HG03135 (cell line): ENCODE measurements at regions not wholly inside any gene's neighbourhood (a gene's known extent, or its start where the extent isn't known, plus 50 kb on each side); places are given as distances from the start of the nearest gene placed in this dataset.
A peak's percentile ranks its signal among the peaks of the same experiment; 100 is the strongest.
"Not testable (repeated sequence)": the region's sequence is repeated elsewhere in the genome, so short reads cannot be mapped to it uniquely, and the experiment has no call there.

Source experiments
- ATAC-seq: cut with Tn5 transposase; IDR thresholded peaks from one replicate; pipeline ENCODE4 v1.9.1; 2021; ENCODE audit warnings: mild to moderate bottlenecking, moderate library complexity; ENCODE audit not compliant: unreplicated experiment

DNA sequence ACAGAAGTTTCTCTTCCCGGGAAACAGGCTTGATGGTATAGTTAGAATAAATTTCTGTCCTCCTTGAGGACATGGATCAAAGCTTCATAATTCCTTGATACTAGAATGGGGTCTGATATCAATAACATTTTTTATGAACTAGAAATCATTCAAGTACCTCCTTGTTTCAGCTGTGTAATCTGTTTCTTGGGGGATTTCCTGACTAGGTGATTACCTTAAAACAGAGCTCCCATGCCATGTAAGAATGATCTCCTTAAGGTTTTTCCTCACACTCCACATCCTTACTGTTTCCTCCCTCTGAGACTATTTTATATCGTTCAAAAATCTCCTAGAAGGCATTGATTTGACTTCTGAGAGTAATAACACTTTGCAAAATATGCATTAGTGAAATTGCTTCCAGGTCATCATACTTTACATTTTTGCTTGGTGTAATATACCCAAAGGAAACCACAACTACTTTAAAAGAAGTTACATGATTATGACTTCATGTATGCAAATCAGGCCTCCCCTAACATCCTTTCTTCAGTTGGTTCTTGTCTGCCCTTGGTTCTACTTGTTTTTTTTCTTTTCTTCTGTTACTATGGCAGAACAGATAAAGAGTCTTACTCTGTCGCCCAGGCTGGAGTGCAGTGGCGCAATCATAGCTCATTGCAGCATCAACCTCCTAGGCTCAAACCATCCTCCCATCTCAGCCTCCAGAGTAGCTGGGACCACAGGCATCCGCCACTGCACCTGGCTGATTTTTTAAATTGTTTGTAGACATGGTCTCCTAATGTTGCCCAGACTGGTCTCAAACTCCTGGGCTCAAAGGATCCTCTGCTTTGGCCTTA is 388.8 kb downstream of the ZFHX3 start:
- ATAC-seq, result no peak

DNA sequence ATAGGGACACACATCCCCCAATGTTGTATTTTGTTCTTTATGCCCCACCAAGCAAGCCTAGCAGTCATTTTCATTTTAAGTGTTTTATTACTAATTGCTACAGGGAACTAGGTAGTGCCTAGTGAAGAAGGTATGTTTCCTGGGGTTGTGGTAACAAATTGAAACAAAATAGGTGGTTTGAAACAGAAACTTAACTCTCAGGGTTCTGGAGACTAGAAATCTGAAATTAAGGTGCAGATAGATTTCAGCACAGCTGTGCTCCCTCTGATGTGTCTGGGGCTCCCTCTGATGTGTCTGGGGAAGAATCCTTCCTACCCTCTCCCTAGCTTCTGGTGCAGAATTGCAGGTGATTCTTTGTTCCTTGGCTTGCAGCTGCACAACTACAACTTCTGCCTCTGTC is 390.1 kb downstream of the ZFHX3 start:
- ATAC-seq, result peak; percentile 95

DNA sequence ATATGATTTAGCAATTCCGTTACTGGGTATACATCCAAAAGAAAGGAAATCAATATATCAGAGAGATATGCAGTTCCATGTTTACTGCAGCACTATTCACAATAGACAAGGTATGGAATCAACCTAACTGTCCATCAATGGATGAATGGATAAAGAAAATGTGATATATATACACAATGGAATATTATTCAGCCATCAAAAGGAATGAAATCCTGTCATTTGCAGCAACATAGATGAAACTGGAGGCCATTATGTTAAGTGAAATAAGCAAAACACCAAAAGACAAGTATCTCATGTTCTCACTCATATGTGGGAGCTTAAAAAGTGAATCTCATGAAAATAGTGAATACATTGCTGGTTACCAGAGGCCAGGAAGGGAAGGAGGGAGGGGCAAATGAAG is 390.8 kb downstream of the ZFHX3 start:
- no peak for ATAC-seq

DNA sequence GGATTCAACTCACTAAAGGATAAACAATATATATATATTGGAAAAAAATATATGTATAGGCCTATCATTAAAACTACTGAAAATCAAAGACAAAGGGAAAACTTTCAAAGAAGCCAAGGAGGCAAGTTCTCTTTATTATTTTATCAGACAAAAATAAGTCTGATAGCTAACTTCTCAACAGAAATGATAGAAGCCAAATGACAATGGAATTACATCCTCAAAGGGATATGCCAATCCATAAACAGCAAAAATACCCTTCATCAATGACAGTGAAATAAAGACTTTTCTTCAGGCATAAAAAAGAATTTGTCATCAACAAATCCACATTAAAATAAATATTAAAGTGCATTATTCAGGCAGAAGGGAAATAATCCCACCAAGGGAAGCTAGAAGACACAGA is 393.4 kb downstream of the ZFHX3 start:
- ATAC-seq, result no peak

DNA sequence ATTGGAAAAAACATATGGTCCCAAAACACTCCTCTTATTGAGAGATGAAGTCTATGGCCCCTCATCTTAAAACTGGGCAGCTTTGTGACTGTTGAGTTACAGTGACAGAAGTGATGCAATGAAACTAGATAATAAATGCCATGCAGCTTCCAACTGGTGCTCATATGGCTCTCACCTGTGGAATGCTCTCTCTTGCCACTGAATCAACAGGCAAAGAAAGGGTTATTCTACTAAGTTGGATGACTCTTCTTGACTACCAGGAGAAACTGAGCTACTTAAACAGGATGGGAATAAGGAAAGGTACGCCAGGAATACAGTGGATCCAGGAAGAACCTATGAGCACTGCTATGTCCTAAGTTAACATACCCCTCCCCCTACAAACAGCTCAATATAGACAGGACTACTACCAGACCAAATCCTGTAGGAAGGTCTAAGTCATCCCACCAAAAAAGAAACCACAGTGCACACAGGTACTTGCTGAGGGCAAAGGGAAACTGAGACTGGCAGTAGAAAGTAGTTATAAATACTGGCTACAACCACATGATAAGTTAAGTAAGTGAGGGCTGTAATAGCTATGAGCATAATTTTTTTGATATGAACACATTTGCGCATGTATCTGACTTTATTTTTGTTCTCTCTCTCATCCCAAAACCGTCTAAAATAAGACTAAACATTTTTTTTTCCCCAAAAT is 398.5 kb downstream of the ZFHX3 start:
- ATAC-seq, result no peak

DNA sequence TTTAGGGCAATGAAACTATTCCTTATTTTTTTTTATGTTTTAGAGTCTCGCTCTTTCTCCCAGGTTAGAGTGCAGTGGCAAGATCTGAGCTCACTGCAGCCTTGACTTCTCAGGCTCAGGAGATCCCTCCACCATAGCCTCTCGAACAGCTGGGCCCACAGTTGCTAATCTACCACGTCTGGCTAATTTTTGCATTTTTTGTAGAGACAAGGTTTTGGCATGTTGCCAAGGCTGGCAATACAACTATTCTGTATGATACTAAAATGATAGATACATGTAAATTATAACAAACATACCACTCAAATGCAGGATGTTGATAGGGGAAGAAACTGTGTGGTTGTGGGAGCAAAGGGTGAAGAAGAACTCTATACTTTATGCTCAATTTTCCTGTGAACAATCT is 401.3 kb downstream of the ZFHX3 start:
- no peak for ATAC-seq

DNA sequence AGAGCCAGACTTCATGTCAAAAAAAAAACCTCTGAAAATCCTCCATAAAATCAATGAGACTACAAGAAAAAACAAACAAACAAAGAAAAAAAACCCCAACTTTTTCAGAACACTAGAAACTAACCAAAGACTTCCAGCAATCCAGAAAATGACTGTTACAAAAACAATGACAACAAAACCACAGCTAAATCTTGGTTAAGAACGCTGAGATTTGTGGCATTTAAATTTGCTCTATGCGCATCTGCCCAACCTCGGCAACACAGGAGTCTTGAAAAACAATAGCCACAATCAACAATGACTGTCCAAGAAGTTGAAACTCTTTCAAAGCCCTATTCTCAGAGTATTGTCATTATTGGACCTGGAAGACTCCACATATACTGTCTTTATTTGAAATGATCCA is 402.4 kb downstream of the ZFHX3 start:
- no peak for ATAC-seq

DNA sequence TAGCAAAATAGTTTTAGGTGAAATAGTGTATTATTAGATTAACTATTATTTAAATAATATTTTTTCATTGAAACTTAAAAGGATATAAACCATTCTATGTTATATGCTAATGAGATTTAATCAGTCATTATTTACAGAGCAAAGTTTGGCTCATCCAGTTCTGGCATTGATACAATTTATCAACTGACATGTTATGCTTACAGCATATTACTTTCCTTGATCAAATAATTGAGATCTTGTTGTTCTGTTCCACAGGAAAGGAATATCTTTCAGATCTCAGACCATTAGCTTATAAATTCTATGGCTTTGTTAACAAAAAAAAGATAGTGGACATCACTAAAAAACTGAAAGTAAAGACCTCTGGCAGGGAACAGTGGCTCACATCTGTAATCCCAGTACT is 403.0 kb downstream of the ZFHX3 start:
- ATAC-seq, result no peak

DNA sequence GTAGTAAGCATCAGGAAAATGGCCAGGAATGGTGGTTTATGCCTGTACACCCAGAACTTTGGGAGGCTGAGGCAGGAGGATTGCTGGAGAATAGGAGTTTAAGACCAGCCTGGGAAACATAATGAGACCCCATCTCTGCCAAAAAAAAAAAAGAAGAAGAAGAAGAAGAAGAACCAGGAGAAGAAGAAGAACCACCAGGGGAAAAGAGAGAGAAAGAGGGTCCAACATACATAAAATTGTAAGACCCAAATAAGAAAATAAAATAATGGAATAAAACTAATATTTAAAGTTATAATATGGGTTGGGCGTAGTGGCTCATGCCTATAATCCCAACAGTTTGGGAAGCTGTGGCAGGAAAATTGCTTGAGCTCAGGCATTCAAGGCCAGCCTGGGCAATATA is 408.4 kb downstream of the ZFHX3 start:
- ATAC-seq, result no peak

DNA sequence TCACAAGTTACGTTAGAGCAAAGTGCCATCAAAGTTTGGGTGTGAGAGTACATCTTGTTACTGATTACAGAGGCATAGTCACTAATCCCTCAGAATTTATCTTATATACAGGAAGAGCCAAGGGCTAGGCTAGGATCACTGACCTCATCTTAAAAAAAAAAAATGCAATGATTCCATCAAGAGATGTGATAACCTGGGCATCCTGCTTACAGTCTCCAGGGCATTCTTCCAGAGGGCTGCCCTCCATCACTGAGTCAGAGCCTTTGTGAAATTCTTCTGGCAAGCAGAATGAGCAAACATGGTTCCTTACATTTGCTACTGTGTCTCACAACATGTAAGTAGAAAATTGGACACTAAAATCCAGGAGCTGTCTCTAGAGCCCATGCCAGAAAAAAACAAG is 410.6 kb downstream of the ZFHX3 start:
- no peak for ATAC-seq

DNA sequence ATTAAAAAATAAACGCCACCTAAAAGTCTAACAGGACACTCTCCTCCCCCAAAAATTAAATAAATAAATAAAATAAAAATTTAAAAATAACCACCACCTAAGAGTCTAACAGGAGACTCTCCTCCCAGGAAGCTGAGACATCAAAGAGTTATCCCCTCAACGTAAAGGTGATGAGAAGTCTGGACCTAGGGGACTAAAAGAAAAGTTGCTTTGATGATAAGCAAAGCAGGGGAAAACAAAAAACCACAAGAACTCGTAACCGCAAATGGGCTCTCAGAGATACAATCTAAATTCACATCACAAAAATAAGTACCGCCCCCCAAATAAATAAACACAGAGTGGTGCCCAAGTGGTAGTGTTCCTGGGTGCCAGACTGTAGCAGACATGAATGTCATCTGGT is 412.2 kb downstream of the ZFHX3 start:
- no peak for ATAC-seq

DNA sequence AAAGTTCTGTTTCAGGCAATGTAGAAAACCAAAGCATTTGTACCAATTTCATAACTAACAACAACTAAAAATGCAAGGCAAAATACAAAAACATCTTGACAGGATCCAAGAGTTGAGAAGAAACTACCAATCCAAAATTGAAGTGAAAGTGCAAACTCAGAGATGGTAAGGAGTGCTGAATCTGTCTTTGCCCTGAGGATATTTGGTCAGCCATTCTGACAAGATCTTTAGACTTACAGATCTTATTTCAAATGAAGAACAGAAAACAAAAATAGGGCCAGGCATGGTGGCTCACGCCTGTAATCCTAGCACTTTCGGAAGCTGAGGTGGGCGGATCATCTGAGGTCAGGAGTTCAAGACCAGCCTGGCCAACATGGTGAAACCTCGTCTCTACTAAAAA is 412.8 kb downstream of the ZFHX3 start:
- no peak for ATAC-seq

DNA sequence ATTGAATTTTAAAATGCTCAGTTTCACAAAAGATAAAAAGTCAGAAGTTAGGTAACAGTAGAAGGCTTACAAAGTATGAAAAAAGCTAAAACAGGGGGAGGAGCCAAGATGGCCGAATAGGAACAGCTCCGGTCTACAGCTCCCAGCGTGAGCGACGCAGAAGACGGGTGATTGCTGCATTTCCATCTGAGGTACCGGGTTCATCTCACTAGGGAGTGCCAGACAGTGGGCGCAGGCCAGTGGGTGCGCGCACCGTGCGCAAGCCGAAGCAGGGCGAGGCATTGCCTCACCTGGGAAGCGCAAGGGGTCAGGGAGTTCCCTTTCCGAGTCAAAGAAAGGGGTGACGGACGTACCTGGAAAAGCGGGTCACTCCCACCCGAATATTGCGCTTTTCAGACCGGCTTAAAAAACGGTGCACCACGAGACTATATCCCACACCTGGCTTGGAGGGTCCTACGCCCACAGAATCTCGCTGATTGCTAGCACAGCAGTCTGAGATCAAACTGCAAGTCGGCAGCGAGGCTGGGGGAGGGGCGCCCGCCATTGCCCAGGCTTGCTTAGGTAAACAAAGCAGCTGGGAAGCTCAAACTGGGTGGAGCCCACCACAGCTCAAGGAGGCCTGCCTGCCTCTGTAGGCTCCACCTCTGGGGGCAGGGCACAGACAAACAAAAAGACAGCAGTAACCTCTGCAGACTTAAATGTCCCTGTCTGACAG is 420.6 kb downstream of the ZFHX3 start:
- ATAC-seq, result not testable (repeated sequence)

DNA sequence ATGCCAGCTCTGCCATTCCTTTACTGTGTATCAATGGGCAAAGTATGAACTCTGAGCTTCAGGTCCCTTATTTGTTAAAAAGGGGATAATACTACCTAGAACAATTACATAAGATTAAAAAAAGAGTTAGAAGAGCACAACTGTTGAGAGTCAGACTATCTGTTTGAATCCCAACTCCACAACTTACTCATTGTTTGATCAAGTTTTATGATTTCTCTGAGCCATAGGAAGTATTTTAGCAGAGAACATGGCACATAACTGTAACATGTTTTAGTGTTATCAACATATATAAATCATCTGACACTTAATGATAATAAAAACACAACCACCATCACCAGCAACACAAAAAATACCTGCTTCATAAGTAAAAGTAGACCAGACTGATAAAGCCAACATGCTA is 421.3 kb downstream of the ZFHX3 start:
- ATAC-seq, result no peak

DNA sequence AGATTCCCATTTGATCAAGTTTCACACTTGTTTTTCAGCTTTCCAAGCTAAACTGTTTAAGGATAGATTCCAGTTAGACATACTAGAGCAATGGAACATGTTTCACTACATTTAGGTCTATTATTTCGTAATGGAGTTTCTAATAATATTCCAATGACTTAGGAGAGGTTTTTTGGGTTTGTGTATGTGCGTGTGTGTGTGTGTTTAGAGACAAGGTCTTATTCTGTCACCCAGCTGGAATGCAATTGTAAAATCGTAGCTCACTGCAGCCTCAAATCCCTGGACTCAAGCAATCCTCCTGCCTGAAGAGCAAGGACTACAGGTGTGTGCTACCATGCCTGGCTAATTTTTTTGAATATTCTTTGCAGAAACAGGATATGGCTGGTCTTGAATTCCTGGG is 426.3 kb downstream of the ZFHX3 start:
- no peak for ATAC-seq

DNA sequence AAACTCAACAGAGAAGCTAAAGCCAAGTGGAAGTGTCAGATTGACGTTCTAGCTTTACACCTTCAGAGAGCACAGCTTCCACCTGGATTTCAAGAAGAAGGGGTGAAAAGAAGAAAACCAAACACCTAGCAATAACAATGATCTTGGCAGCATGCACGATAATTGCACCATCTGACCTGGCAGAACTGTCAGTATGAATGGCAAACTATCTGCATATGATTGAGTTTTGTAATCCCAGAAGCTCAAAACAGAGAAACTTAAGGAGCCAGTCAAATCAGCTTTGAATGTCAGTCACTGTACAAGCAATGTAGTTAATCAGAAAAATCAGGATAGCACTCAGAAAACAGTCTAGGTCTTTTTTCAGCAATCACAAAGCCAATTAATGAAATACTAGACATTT is 427.1 kb downstream of the ZFHX3 start:
- ATAC-seq, result no peak

DNA sequence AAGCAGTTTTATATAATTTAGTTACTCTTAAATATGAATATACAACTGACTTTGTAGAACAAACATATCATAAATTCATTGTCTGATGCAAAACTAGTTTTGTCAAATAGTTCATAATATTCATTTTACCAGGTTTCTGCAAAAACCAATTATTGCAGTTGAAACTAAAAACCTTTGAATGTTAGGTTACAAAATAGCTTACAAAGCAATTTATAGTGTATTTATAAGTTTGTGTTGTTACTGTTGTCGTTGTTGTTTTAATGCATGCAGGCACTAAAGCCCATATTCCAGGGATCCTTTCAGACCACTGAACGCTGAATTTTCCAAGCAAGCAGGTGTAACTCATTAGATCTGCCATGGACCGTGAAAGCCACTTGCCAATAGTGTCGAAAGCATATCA is 427.6 kb downstream of the ZFHX3 start:
- no peak for ATAC-seq

DNA sequence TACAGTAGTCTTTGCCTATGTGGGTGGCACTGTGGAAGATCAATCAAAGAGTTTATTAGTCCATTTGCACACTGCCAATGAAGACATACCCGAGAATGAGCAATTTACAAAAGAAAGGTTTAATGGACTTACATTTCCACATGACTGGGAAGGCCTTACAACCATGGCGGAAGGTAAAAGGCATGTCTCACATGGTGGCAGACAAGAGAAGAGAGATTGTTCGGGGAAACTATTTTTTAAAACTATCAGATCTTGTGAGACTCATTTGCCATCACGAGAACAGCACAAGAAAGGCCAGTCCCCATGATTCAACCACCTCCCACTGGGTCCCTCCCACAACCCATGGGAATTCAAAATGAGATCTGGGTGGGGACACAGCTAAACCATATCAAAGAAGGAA is 432.1 kb downstream of the ZFHX3 start:
- no peak for ATAC-seq

DNA sequence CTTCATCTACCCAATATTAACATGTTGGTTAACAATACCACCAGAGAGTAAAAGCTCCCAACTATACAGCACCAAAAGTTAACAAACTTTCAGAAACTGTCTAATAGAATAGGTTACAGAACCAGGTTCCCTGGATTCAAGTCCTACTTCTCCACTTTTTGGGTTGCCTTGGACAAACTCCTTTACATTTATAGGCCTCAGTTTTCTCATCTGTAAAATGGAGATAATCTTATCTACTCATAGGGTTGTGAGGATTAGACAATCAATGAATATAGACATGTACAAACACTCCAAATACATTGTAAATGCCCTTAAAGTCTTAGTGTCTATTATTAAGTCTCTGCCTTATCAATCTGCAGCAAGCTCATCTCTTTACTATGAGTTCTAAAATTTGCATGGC is 435.2 kb downstream of the ZFHX3 start:
- ATAC-seq, result no peak

DNA sequence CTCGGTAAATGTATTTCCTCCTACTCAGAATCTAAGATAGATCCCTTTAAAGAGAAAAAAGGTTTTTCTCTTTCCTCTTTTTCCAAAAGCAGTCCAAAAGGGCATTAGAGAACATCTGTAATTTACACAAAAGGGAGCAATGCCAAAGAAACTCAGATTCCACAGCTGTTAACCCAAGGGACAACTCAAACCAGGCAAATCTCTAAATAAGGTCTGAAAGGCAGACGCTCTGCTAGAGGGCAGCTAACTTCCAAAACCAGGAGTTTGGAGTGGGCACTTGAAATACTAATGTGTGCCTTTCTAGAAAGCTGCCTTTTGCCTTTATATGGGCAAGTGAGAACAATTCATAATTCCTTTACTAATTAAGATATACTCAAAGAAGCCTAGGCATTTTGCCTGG is 435.7 kb downstream of the ZFHX3 start:
- ATAC-seq, result no peak

DNA sequence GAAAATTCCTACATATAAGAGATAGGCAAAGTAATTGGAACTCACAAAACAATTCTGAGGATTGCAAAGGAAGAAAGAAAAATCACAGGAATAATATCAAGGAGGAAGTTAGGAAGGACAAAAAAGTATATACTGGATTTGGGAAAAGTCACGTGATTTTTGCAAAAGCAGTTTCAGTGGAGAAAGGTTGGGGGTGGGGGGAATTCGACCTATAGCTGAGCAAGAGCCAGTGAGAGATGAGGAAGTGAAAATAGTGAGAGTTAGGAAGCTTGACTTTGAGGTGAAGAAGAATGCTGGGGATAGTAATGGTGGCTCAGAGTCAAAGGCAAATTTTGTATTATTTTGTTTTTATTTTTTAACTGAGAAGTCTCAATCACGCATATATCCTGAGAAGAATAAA is 438.0 kb upstream of the PMFBP1 start:
- ATAC-seq, result no peak

DNA sequence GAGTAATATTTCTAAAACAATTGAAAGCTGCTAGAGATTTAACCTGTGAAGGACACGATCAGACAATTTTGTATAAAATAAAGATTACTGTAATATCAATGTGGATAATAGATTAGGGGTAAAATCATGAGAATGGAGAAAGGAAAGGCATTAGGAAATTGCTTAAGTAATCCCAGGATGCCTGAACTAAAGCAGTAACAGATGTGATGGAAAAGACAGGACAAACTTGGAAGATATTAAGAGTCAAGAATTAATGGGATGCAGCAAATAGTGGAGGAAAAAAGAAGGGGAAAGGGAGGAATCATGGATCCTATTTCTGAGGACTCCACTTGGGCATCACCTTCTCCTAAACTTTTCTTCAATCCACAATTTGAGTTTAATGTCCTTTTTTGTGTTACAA is 437.1 kb upstream of the PMFBP1 start:
- no peak for ATAC-seq
